Tibial artery (tissue), 4 donors: ENCODE measurements at regions not wholly inside any gene's neighbourhood (a gene's known extent, or its start where the extent isn't known, plus 50 kb on each side); places are given as distances from the start of the nearest gene placed in this dataset.

Experiments used
- DNase-seq, 2 donors: peaks; one replicate each; pipeline ENCODE4 v3.0.0-alpha.2; 2019
- H3K27ac ChIP-seq, 2 donors: fragments of 200-600 bp; sonication (generic) in 1 of 2; 1 replicate in 1 of 2; 2 replicates in 1 of 2; pipeline ENCODE4 v1.5.1; 2018 to 2019; ENCODE audit warnings: mild to moderate bottlenecking in 1 of 2
- H3K27me3 ChIP-seq, 2 donors: fragments of 200-600 bp; sonication (generic) in 1 of 2; one replicate each; pipeline versions ENCODE4 v1.5.1 to v1.6.0; 2016 to 2019
- H3K36me3 ChIP-seq, 3 donors: fragments of 200-600 bp; sonication (generic) in 2 of 3; one replicate each; pipeline ENCODE4 v1.5.1; 2016 to 2019; ENCODE audit warnings: mild to moderate bottlenecking in 2 of 3
- H3K4me1 ChIP-seq, 4 donors: fragments of 200-600 bp; sonication (generic) in 2 of 4; 1 replicate in 3 of 4; 2 replicates in 1 of 4; pipeline ENCODE4 v1.5.1; 2016 to 2019
- H3K4me3 ChIP-seq, 2 donors: fragments of 200-600 bp; sonication (generic) in 1 of 2; 1 replicate in 1 of 2; 2 replicates in 1 of 2; pipeline ENCODE4 v1.5.1; 2018 to 2019; ENCODE audit warnings: mild to moderate bottlenecking in 2 of 2
- H3K9me3 ChIP-seq, 3 donors: fragments of 200-600 bp; sonication (generic) in 1 of 3; one replicate each; pipeline ENCODE4 v1.5.1; 2016 to 2019
- intact Hi-C: fragments of 100-400 bp; cut with DNase I; formaldehyde crosslinking; loops from one replicate; pipeline ENCODE4 v1.15.0; 2023; ENCODE audit warnings: low total_unique reads
- TF ChIP-seq, protein P1 (sequence below), 2 experiments: fragments of 200-600 bp in 1 of 2; fragments of 450-650 bp in 1 of 2; IDR thresholded peaks; one replicate each; pipeline ENCODE4 v1.5.1; 2017 to 2019; ENCODE audit warnings: antibody characterized with exemption in 2 of 2, mild to moderate bottlenecking in 1 of 2, moderate library complexity in 1 of 2

DNA sequence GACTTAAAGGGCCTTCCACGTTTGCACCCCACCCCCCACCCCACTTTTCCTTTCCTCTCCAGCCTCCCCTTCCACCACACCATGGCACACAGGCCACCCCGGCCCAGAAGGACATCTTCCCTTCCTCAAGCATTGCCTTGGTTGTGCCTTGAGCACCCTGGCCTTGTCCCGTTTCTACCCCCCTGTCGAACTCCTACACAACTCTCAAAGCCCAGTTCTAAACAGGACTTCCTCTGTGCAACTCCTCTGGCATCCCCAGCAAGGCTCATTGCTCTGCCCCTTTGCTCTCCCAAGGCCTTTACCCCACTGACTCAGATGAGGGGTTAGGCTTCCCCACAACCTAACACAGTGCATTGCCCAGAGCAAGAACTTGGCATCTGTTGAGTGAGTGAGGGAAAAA, 136.1 kb downstream of the HERPUD2 start:
- no peak overlapping the region for H3K4me3 ChIP-seq
- no peaks in the 10 kb centered on the region for H3K36me3 ChIP-seq
- H3K27ac ChIP-seq = no peak overlapping the region
- no peaks in the 10 kb centered on the region for H3K27me3 ChIP-seq
- intact Hi-C loops = no loop called here
- H3K4me1 ChIP-seq = no peaks in the 10 kb centered on the region
- no peaks in the 10 kb centered on the region for H3K9me3 ChIP-seq
- no peak for DNase-seq
- TF ChIP-seq, protein P1, sequence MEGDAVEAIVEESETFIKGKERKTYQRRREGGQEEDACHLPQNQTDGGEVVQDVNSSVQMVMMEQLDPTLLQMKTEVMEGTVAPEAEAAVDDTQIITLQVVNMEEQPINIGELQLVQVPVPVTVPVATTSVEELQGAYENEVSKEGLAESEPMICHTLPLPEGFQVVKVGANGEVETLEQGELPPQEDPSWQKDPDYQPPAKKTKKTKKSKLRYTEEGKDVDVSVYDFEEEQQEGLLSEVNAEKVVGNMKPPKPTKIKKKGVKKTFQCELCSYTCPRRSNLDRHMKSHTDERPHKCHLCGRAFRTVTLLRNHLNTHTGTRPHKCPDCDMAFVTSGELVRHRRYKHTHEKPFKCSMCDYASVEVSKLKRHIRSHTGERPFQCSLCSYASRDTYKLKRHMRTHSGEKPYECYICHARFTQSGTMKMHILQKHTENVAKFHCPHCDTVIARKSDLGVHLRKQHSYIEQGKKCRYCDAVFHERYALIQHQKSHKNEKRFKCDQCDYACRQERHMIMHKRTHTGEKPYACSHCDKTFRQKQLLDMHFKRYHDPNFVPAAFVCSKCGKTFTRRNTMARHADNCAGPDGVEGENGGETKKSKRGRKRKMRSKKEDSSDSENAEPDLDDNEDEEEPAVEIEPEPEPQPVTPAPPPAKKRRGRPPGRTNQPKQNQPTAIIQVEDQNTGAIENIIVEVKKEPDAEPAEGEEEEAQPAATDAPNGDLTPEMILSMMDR (IDR thresholded peaks at IDR 0.05) = no peak

- Histone ChIP-seq H3K4me1 (no peaks in the 10 kb centered on the region), H3K27me3 (no peaks in the 10 kb centered on the region), H3K9me3 (no peaks in the 10 kb centered on the region), H3K27ac (no peak overlapping the region), H3K36me3 (no peaks in the 10 kb centered on the region), H3K4me3 (no peak overlapping the region)
- intact Hi-C loops = no loop called here
- TF ChIP-seq, protein P1 (IDR thresholded peaks at IDR 0.05) = no peak
- no peak for DNase-seq
Observed at GRCh38 chr7:35556515-35557471, 138.1 kb downstream of the HERPUD2 start.

- TF ChIP-seq, protein P1 (IDR thresholded peaks at IDR 0.05) = no peak
- Histone ChIP-seq H3K27ac (no peak overlapping the region), H3K27me3 (no peaks in the 10 kb centered on the region), H3K9me3 (no peaks in the 10 kb centered on the region), H3K4me3 (no peak overlapping the region), H3K4me1 (no peaks in the 10 kb centered on the region), H3K36me3 (no peaks in the 10 kb centered on the region)
- no peak for DNase-seq
- intact Hi-C loops = no loop called here
Observed at GRCh38 chr7:35555934-35556333, 139.0 kb downstream of the HERPUD2 start.

DNA sequence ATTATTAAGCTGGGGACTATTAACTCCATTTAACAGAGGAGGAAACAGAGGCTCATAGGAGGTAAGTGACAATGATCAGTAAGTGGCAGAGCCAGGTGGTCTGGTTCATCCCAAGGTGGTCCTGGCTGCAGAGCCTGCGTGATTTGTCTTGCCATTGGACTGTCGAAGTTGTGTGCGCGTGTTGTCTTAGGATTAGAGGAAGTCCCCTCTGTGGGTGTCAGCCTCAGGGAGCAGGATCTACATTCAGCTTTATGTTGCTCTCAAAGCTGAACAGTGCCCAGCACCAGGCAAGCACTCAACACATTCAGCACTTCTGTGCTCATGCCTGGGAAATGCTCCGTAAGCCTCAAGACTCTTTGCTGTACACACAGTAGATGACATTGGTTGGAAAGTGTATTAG, 139.5 kb downstream of the HERPUD2 start:
- H3K4me1 ChIP-seq = no peaks in the 10 kb centered on the region
- intact Hi-C loops = no loop called here
- no peak for DNase-seq
- no peak overlapping the region for H3K27ac ChIP-seq
- H3K4me3 ChIP-seq = no peak overlapping the region
- H3K36me3 ChIP-seq = no peaks in the 10 kb centered on the region
- H3K9me3 ChIP-seq = no peaks in the 10 kb centered on the region
- TF ChIP-seq, protein P1 (IDR thresholded peaks at IDR 0.05) = no peak
- no peaks in the 10 kb centered on the region for H3K27me3 ChIP-seq

- no peak for DNase-seq
- Histone ChIP-seq H3K4me1 (no peaks in the 10 kb centered on the region), H3K27me3 (peaks cover 0 to 4% of the 10 kb centered on the region in 2 donors), H3K27ac (no peak overlapping the region), H3K9me3 (no peaks in the 10 kb centered on the region), H3K36me3 (no peaks in the 10 kb centered on the region), H3K4me3 (no peak overlapping the region)
- TF ChIP-seq, protein P1 (IDR thresholded peaks at IDR 0.05) = no peak
- intact Hi-C loops = no loop called here
Observed at GRCh38 chr7:35553519-35553918, 141.4 kb downstream of the HERPUD2 start.
